ENCODE measurements at regions not wholly inside any gene's neighbourhood (a gene's known extent, or its start where the extent isn't known, plus 50 kb on each side); places are given as distances from the start of the nearest gene placed in this dataset.

DNA sequence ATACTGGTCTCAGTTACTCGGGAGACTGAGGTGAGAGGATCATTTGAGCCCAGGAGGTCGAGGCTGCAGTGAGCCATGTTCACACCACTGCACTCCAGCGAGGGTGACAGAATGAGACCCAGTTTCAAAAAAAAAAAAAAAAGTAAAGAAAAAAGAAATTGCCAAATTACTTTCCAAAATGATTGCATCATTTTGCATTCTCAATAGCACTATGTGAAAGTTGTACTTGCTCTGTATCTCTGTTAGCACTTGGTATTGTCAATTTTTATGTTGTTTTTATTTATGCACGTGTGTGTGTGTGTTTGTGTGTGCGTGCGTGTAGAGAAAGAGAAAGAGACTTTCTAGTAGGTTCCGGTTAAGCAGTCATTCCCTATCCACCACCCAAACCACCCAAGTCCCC lies 328.4 kb downstream of the RAB3C start:
- no peak for TF ChIP-seq POLR2A (IDR thresholded peaks at IDR 0.05)
- TF ChIP-seq, protein P1, sequence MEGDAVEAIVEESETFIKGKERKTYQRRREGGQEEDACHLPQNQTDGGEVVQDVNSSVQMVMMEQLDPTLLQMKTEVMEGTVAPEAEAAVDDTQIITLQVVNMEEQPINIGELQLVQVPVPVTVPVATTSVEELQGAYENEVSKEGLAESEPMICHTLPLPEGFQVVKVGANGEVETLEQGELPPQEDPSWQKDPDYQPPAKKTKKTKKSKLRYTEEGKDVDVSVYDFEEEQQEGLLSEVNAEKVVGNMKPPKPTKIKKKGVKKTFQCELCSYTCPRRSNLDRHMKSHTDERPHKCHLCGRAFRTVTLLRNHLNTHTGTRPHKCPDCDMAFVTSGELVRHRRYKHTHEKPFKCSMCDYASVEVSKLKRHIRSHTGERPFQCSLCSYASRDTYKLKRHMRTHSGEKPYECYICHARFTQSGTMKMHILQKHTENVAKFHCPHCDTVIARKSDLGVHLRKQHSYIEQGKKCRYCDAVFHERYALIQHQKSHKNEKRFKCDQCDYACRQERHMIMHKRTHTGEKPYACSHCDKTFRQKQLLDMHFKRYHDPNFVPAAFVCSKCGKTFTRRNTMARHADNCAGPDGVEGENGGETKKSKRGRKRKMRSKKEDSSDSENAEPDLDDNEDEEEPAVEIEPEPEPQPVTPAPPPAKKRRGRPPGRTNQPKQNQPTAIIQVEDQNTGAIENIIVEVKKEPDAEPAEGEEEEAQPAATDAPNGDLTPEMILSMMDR (IDR thresholded peaks at IDR 0.05 in 4 of 5, conservative IDR thresholded peaks at IDR 0.05 in 1 of 5): no peak
- in situ Hi-C loops (cut with MboI; ENCODE audit: low sequenced_read_pairs in 4 of 4): loop anchor here in 1 of 4 donors (25.0 kb wide), 1 partner anchor 451 kb away; no protein-coding TSS in a partner anchor
- Histone ChIP-seq H3K4me1 (no peaks in the 10 kb centered on the region), H3K27ac (no peak overlapping the region), H3K27me3 (no peaks in the 10 kb centered on the region), H3K36me3 (no peaks in the 10 kb centered on the region), H3K4me3 (no peak overlapping the region), H3K9me3 (no peaks in the 10 kb centered on the region)
- DNase-seq (no peak), ATAC-seq (no peak)
- intact Hi-C loops (cut with DNase I; ENCODE audit: low total_unique reads): no loop called here

DNA sequence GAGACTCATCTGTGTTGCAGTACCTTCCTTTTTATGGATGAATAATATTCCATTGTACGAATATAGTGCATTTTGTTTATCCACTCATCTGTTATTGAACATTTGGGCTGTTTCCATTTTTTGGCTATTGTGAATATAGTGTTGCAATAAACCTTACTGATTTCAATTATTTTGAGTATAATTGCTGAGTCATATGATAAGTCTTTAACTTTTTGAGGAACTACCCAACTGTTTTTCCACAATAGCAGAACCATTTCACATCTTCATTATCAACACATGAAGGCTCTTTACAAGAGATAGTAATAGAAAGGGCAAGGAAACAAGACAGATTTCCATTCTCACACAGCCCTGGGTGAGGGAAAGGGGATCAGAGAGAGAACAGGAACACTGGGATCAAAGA lies 329.2 kb downstream of the RAB3C start:
- Histone ChIP-seq H3K4me1 (peaks cover 6% of the 10 kb centered on the region in 2 donors), H3K4me3 (no peak overlapping the region), H3K9me3 (no peaks in the 10 kb centered on the region), H3K36me3 (no peaks in the 10 kb centered on the region), H3K27me3 (no peaks in the 10 kb centered on the region), H3K27ac (no peak overlapping the region)
- ATAC-seq (no peak), DNase-seq (no peak)
- in situ Hi-C loops (cut with MboI; ENCODE audit: low sequenced_read_pairs in 4 of 4): loop anchor here in 1 of 4 donors (25.0 kb wide), 1 partner anchor 450 kb away; no protein-coding TSS in a partner anchor
- TF ChIP-seq, protein P1 (IDR thresholded peaks at IDR 0.05 in 4 of 5, conservative IDR thresholded peaks at IDR 0.05 in 1 of 5): no peak
- no peak for TF ChIP-seq POLR2A (IDR thresholded peaks at IDR 0.05)
- intact Hi-C loops (cut with DNase I; ENCODE audit: low total_unique reads): no loop called here

GRCh38 chr5:58913406-58913990 lies 330.6 kb downstream of the RAB3C start:
- DNase-seq (no peak), ATAC-seq (no peak)
- Histone ChIP-seq H3K4me1 (peaks cover 10 to 14% of the 10 kb centered on the region in 2 donors), H3K9me3 (no peaks in the 10 kb centered on the region), H3K27me3 (no peaks in the 10 kb centered on the region), H3K36me3 (no peaks in the 10 kb centered on the region), H3K27ac (no peak overlapping the region), H3K4me3 (no peak overlapping the region)
- in situ Hi-C loops (cut with MboI; ENCODE audit: low sequenced_read_pairs in 4 of 4) (loop anchor here in 1 of 4 donors (25.0 kb wide), 1 partner anchor 449 kb away; no protein-coding TSS in a partner anchor), intact Hi-C loops (cut with DNase I; ENCODE audit: low total_unique reads) (no loop called here)
- TF ChIP-seq, protein P1 (IDR thresholded peaks at IDR 0.05 in 4 of 5, conservative IDR thresholded peaks at IDR 0.05 in 1 of 5): no peak
- TF ChIP-seq POLR2A (IDR thresholded peaks at IDR 0.05): no peak

GRCh38 chr5:58918021-58918729 lies 335.3 kb downstream of the RAB3C start:
- H3K27ac ChIP-seq: no peak overlapping the region
- no peaks in the 10 kb centered on the region for H3K36me3 ChIP-seq
- no peak for DNase-seq
- peaks cover 46% of the 10 kb centered on the region in 2 donors for H3K4me1 ChIP-seq
- no peak for ATAC-seq
- H3K9me3 ChIP-seq: no peaks in the 10 kb centered on the region
- in situ Hi-C loops (cut with MboI; ENCODE audit: low sequenced_read_pairs in 4 of 4): loop anchor here in 1 of 4 donors (25.0 kb wide), 1 partner anchor 444 kb away; no protein-coding TSS in a partner anchor
- no peaks in the 10 kb centered on the region for H3K27me3 ChIP-seq
- no peak overlapping the region for H3K4me3 ChIP-seq
- intact Hi-C loops (cut with DNase I; ENCODE audit: low total_unique reads): no loop called here
- no peak for TF ChIP-seq POLR2A (IDR thresholded peaks at IDR 0.05)
